Mucosa of rectum (tissue), 2 donors: ENCODE measurements at regions not wholly inside any gene's neighbourhood (a gene's known extent, or its start where the extent isn't known, plus 50 kb on each side); places are given as distances from the start of the nearest gene placed in this dataset.

ENCODE experiments used
- H3K27ac ChIP-seq, 2 donors: one replicate each; pipeline ENCODE4 v1.7.0; 2013; ENCODE audit warnings: inconsistent platforms in 2 of 2, low read depth in 2 of 2, low read length in 2 of 2
- H3K27me3 ChIP-seq, 2 donors: one replicate each; pipeline ENCODE4 v1.7.0; 2013; ENCODE audit warnings: low read length in 2 of 2; ENCODE audit not compliant: control insufficient read depth in 2 of 2, insufficient read depth in 2 of 2
- H3K36me3 ChIP-seq, 2 donors: one replicate each; pipeline ENCODE4 v1.7.0; 2013; ENCODE audit warnings: low read length in 2 of 2; ENCODE audit not compliant: control insufficient read depth in 2 of 2, insufficient read depth in 2 of 2
- H3K4me1 ChIP-seq, 2 donors: one replicate each; pipeline ENCODE4 v1.7.0; 2013; ENCODE audit warnings: low read length in 2 of 2, mild to moderate bottlenecking in 1 of 2; ENCODE audit not compliant: control insufficient read depth in 2 of 2, insufficient read depth in 2 of 2
- H3K4me3 ChIP-seq, 2 donors: one replicate each; pipeline ENCODE4 v1.7.0; 2013; ENCODE audit warnings: low read length in 2 of 2
- H3K9ac ChIP-seq, 2 donors: one replicate each; pipeline ENCODE4 v1.7.0; 2013; ENCODE audit warnings: low read length in 2 of 2, low read depth in 1 of 2, mild to moderate bottlenecking in 1 of 2
- H3K9me3 ChIP-seq, 2 donors: one replicate each; pipeline ENCODE4 v1.7.0; 2013; ENCODE audit warnings: low read length in 2 of 2; ENCODE audit not compliant: control insufficient read depth in 2 of 2
- donor health status: healthy.
- donor health status: Normal muscosa, but diverticular disease.

DNA sequence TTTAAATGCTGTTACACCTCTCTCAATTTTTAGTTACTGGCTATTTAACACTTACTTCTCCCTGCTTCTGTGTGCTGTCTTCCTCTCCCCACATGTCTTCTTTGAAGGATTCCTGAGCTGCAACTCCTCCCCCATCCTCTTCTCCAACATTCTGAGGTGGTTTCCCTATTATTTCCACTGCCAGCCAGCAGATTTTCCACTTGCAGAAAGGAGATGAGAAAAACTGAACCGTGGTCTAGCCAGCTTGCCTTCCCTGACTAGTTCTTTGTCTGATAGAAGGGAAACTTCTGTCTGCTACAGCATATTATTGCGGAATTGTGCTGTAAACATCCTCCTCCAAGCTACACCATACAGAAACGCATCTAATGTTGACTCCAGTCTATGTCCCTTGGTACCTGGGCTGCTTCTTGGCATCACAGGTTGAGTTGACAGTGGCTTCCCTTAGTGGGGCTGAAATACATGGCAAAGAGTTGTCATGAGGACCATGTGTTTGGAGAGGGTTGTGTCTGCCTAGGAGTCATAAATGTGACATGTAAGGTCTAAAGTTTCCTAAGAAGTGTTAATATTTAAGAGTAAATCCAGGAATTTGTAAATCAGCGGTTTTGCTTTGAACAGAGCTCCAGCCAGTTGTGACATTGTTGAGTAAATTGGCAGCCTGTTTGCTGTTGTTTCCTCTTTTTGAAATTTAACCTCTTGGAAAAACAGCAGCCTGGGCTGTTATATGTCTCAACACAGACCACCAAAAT, 68.3 kb upstream of the RND3 start:
- H3K27ac ChIP-seq, result no peak overlapping the region
- no peaks in the 10 kb centered on the region for H3K27me3 ChIP-seq
- no peak overlapping the region for H3K4me3 ChIP-seq

DNA sequence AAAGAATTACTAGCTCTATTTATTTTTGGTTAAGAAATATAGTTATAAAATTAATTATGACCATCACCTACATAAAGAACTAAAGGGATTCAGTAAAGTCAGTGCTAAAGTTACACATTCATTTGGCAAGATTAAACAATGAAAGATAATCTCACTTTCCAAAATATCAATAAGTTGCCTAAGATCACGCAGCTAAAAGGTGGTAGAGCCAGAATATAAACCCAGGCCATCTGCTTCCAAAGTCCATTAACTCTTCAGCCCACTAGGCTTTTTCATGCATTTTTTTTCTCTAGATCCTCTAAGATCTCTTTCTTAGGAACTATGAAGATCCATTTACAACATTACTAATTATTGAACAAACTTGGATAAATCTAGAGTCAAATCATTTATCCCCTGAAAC, 66.6 kb upstream of the RND3 start:
- Histone ChIP-seq H3K4me3 (no peak overlapping the region), H3K36me3 (no peaks in the 10 kb centered on the region), H3K27me3 (no peaks in the 10 kb centered on the region), H3K27ac (no peak overlapping the region), H3K9me3 (no peaks in the 10 kb centered on the region), H3K9ac (no peak overlapping the region), H3K4me1 (no peaks in the 10 kb centered on the region)

More for the DNA sequence above, 68.3 kb upstream of the RND3 start:
- Histone ChIP-seq H3K36me3 (no peaks in the 10 kb centered on the region), H3K9me3 (no peaks in the 10 kb centered on the region), H3K4me1 (no peaks in the 10 kb centered on the region), H3K9ac (no peak overlapping the region)

DNA sequence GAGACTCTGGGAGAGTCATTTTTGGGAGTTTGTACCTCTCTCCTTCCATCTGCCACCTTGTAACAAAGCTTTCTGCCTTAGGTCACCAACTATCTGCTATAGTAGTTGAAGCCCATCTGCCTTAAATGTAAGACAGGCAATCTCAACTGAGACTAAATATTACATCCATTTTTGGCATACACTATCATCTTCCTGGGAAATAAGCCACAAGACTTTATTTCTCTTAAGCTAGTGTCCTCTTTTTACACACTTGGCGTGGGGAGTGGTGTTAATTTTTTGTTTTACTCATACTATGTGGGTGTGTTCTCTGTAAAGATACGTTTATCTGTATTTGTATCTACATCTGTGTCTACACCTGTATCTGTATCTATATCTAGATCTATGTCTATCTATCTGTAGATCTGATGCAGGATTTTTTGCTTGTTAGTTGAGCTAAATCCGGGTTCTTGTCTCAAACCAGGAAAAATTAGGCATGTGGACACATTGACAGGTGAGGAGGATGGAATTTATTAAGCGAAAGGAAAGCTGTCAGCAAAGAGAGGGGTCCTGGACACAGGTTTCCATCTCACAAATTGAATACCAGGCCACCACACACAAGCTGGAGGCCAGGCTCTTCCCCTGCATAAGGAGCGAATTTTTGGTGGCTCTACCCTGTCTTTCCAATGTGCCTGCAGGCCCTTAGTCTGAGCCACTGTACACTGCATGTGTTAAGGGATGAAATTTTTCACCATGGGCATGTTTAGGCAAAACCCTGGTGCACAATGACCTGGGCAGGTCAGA, 64.8 kb upstream of the RND3 start:
- no peak overlapping the region for H3K9ac ChIP-seq
- H3K27me3 ChIP-seq, result no peaks in the 10 kb centered on the region
- H3K4me3 ChIP-seq, result no peak overlapping the region
- no peak overlapping the region for H3K27ac ChIP-seq
- H3K36me3 ChIP-seq, result no peaks in the 10 kb centered on the region
- H3K4me1 ChIP-seq, result no peaks in the 10 kb centered on the region
- H3K9me3 ChIP-seq, result no peaks in the 10 kb centered on the region

DNA sequence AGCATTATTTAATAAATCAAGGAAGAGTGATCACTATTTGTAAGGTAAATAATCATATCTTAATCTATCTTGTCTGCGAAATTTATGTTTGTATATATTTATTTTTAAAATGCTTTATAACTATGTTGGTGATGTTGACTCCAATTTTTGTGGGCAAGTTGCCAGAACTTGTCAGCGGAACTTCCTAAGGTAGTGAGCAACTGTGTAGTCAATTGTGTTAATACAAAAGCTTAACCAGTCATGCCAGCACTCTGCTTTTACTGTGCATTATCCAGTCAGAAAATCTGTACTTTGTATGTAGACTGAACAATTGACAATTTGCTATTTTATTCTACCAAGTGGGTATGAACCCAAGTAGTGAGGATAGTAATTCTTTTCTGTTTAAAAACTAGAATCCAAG, 61.9 kb upstream of the RND3 start:
- Histone ChIP-seq H3K4me3 (no peak overlapping the region), H3K27ac (no peak overlapping the region), H3K9me3 (no peaks in the 10 kb centered on the region), H3K27me3 (no peaks in the 10 kb centered on the region), H3K36me3 (no peaks in the 10 kb centered on the region), H3K4me1 (no peaks in the 10 kb centered on the region), H3K9ac (no peak overlapping the region)

DNA sequence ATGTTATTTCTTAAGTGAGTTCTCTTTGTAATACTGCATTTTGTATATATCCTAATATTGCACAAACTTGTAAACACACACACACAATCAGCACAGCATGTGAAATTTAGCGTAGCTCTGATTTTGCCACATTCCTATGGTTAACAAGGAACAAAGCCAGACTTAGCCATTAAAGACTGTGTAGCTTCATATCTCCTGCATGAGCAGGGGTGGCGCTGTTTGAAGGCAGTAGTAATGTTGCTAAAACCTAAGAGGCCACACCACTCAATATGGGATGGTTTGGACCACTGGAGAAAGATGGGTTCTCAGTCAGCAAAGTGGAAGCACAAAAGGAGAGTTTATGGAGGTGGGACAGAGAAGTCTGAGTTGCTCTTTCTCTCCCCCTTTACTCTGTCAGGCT, 61.1 kb upstream of the RND3 start:
- Histone ChIP-seq H3K36me3 (no peaks in the 10 kb centered on the region), H3K4me3 (no peak overlapping the region), H3K27ac (no peak overlapping the region), H3K4me1 (no peaks in the 10 kb centered on the region), H3K27me3 (no peaks in the 10 kb centered on the region), H3K9me3 (no peaks in the 10 kb centered on the region), H3K9ac (no peak overlapping the region)

DNA sequence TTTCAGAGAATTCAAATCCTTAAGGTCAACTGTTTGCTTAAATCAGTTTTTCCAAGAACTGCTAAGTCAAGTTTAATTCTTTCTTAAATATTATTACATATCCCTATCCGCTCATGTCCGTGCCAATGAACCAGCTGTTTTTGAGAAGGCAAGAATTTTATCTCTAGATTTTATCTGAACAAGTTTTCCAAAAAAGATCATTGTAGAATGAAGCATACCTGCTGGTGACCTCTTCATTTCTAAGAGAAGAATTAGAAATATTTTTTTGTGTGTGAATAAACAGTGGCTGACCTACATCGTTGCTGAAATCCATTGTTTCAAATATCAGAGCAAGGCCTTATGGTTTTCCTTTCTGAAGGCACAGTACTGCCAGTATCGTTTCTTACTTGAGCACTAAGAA, 58.4 kb upstream of the RND3 start:
- Histone ChIP-seq H3K9ac (no peak overlapping the region), H3K36me3 (no peaks in the 10 kb centered on the region), H3K9me3 (no peaks in the 10 kb centered on the region), H3K27ac (no peak overlapping the region), H3K4me3 (no peak overlapping the region), H3K27me3 (no peaks in the 10 kb centered on the region), H3K4me1 (no peaks in the 10 kb centered on the region)

DNA sequence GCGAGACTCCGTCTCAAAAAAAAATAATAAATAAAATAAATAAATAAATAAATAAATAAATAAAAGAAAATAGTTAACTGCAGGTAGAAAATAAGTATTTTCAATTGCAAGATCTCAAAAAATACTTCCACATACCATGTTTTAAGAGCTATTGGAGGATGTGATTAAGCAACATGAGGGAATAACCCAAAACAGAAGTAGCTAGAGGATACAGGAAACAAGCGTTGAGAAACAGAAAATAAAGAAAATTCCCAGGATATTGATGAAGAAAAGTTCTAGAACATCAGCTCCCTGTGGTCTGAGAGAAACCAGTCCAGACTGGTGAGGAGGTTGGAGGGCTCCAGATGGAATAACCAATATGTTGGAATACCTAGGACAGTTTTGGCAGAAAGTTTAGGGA, 57.3 kb upstream of the RND3 start:
- Histone ChIP-seq H3K36me3 (no peaks in the 10 kb centered on the region), H3K4me3 (no peak overlapping the region), H3K4me1 (no peaks in the 10 kb centered on the region), H3K9ac (no peak overlapping the region), H3K27me3 (no peaks in the 10 kb centered on the region), H3K9me3 (no peaks in the 10 kb centered on the region), H3K27ac (no peak overlapping the region)

DNA sequence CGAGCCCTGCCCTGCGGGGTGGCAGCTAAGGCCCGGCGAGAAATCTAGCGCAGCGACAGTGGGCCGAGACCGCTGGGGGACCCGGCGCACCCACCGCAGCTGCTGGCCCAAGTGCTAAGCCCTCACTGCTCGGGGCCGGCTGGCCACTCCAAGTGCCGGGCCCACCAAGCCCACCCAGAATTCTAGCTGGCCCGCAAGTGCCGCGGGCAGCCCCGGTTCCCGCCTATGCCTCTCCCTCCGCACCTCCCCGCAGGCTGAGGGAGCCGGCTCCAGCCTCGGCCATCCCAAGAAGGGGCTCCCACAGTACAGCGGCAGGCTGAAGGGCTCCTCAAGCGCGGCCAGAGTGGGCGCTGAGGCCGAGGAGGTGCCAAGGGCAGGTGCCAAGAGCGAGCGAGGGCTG, 55.2 kb upstream of the RND3 start:
- no peaks in the 10 kb centered on the region for H3K4me1 ChIP-seq

DNA sequence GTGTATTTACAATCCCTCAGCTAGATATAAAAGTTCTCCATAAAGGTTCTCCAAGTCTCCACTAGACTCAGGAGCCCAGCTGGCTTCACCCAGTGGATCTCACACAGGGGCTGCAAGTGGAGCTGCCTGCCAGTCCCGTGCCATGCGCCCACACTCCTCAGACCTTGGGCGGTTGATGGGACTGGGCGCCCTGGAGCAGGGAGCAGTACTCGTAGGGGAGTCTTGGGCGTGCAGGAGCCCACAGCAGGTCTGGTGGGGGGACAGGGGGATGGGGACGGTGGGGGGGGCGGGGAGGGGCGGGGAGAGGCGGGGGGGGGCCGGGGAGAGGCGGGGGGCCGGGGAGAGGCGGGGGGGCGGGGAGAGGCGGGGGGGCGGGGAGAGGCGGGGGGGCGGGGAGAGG, 54.7 kb upstream of the RND3 start:
- Histone ChIP-seq H3K4me3 (no peak overlapping the region), H3K9me3 (no peaks in the 10 kb centered on the region)

More for the DNA sequence above, 55.2 kb upstream of the RND3 start:
- Histone ChIP-seq H3K9me3 (no peaks in the 10 kb centered on the region), H3K9ac (no peak overlapping the region), H3K4me3 (no peak overlapping the region), H3K36me3 (no peaks in the 10 kb centered on the region), H3K27ac (no peak overlapping the region), H3K27me3 (no peaks in the 10 kb centered on the region)

DNA sequence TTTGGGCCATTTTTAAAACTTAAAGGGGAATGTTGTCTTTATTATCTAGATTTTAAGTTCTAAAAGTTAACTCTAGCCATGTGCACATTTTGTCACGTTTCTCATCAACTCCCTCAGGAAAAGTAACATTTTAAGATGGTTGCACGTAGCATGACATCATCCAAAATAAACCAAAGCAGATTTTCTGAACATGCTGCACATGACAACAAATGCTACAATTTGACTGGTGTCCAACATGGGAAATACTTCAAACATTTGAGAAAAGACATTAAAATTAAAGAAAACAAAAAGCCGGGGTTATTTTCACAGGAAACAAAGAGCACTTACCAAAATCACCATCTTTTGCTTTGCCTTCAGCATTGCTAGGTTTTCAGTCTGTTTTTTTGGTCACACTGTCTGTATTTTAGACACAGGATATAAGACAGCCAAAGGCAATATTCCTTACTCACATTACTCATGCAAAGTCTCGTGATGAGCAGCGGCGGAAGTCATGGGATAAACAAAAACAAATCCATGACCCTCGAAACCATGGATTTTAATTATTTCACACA, 51.3 kb upstream of the RND3 start:
- Histone ChIP-seq H3K9ac (no peak overlapping the region), H3K36me3 (no peaks in the 10 kb centered on the region), H3K4me3 (no peak overlapping the region), H3K27me3 (no peaks in the 10 kb centered on the region), H3K9me3 (no peaks in the 10 kb centered on the region), H3K27ac (no peak overlapping the region), H3K4me1 (no peaks in the 10 kb centered on the region)

More for the DNA sequence above, 54.7 kb upstream of the RND3 start:
- H3K36me3 ChIP-seq, result no peaks in the 10 kb centered on the region
- no peaks in the 10 kb centered on the region for H3K27me3 ChIP-seq
- no peak overlapping the region for H3K27ac ChIP-seq
- no peak overlapping the region for H3K9ac ChIP-seq
- no peaks in the 10 kb centered on the region for H3K4me1 ChIP-seq
